GM19043 (cell line): ENCODE measurements at regions not wholly inside any gene's neighbourhood (a gene's known extent, or its start where the extent isn't known, plus 50 kb on each side); places are given as distances from the start of the nearest gene placed in this dataset.

Experiments
- ATAC-seq: cut with Tn5 transposase; IDR thresholded peaks from one replicate; pipeline ENCODE4 v1.9.1; 2021; ENCODE audit warnings: low read depth; ENCODE audit not compliant: unreplicated experiment

DNA sequence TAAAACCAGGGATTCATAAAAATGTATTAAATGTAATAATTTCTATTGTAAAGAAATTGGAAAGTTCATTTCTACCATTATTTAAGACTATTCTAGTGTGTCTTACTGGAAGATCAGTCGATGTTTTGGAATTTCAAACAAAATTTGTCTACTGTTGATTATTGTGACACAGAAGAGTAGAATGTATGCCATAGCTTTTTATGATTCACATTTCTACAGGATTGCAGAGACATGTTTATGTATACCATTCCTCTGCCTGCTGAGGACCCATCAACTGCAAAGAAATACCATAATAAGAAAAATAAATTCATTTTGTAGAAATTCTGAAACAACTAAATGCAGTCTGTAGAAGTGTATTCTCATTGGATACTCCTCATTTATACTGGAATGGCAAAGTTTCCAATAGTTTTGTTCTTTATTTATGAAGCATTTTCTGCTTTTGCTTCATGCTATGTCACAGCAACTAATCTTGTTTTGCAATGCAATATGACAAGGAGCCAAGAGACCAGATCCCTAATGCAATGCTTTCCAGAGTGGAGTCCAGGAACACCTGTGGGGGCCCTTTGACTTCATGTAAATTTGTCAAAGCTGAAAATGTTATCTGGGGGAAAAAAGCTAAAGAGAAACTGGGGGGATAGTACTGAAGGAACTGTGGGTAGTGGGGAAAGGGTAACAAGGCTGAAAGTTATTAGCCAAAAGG lies 172.9 kb upstream of the LRIG3 start:
- ATAC-seq = no peak

DNA sequence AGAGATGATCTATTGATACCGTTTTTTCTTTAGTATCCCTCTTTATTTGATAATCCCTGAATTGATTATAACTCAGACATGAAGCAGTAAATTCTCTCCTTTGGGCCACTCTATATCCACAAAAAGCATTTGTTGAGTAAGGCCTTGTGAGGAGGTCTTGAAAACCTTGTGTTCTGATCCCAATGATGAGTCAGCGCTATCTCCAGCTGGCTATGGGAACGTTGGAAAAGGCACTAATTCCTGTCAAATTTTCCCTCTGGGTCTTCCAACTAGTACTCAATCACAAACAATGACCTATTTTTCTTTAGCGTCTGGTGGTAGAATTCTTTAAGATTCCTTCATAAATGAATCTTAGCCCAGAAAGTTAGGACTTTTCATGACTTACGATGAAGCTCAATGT lies 168.4 kb upstream of the LRIG3 start:
- ATAC-seq = no peak

DNA sequence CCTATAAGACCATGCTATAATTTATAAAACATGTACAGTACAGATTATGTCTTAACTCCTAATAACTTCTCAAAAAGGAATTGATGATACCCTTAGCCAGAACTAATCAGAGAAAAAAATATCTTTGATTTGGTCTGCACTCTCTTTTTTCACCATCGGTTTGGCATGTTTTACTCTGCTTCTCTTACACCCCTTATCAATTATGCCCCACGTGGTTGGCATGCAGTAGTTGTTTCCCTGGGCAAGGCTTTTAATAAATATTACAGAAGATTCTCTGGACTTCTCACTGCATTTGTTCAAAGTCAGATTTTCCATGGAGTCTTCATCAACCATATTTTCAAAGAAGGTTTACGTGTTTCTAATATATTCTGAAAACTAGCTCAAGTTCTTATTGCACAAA lies 167.4 kb upstream of the LRIG3 start:
- ATAC-seq = no peak

DNA sequence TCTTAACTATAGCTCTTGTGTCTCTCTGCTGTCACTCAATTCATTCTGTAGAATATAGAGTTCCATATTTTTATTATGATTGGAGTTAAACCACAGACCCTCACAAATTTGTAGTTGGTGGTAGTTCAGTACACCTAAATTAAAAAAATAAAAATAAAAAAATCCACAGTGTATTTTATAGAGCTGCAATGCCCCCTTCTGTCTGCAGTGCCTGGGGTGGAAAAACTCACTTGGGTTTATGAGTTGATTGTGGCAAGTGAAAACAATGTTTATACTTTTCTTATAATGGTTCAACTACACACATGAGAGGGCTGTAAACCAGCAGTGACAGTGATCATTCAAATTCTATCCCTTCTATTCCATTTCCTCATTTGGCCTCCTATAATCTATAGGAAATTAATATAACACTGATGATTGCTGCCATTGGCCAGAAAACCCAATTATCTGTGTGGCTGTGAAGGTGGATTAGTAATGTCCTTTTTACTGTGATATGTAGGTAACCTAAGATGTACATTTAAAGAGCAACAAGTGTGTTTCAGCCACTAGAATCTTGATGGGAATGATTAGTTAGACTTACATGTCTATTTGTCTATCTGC lies 166.9 kb upstream of the LRIG3 start:
- no peak for ATAC-seq

DNA sequence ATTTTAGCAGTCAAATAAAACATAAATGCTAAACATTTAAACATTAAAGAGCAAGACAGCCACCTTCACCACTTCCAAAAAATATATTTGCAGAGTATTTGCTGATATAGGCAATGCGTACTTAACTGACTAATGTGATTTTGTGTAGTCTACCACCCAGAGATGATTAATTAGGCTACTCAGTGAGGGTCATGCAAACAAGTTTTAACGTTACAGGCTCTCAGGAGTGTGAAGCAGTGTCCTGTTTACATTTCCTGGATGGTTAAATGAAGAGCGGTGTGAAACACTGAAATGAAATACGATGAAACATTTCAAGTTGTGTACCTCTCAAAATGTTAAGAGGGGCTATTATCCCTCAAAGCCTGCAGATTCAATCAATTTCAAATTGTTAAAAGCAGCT lies 165.8 kb upstream of the LRIG3 start:
- ATAC-seq = no peak

DNA sequence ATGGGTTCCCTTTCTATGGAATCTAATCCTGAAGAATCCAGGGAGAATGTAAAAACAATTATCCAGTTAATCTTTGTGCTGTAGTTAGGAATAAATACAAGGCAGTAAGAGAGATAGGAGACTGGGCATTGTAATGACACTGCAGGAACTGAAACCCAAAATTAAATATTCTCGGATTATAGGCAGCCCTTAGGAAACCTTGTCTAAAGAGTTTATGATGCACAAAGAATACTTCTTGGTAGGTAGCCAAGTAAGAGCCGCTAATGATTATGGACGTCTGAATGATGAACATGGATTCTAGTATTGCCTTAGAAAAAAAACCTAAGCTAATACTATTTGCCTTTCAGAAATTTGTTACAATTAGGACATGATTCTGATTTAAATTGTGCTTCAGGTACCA lies 165.4 kb upstream of the LRIG3 start:
- no peak for ATAC-seq

DNA sequence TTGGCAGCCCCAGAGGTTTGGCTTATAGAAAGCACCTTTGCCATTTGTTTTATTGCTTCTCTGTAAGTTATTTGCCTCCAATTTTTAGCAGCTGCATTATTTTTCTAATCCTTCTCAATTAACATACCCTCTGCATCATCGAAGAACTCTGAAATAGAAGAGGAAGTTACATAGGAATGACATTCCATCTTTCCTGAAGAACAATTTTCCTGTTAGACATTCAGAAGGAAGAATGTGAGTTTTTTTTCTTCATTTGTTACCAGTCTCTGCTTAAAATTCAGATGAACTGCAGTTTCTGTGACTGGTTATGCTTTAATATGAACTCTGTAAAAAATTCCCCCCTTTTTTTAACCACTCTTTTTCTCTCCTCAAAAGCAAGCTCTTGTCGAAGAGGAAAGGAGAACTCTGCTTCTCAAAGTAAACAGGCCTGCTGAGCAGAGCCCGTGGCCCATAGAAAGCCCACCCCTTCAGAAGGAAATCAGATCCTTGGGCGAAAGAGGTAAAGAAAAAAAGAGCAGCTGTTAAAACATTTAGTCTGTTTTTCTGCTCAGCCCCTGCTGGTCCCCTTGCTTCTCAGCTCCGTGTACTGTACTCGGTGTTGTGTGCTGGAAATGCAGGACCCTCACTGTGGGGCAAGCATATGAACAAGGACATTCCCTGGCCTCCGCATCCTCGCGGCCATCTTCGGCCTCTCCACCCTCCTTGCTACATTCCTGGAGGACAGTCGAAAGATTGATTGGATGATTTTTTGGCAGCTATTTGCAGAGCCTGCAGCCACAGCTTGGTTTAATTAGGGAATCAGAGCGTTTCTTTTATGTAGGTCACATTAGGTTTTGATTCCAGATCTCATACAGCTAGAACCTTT lies 164.4 kb upstream of the LRIG3 start:
- ATAC-seq = no peak

DNA sequence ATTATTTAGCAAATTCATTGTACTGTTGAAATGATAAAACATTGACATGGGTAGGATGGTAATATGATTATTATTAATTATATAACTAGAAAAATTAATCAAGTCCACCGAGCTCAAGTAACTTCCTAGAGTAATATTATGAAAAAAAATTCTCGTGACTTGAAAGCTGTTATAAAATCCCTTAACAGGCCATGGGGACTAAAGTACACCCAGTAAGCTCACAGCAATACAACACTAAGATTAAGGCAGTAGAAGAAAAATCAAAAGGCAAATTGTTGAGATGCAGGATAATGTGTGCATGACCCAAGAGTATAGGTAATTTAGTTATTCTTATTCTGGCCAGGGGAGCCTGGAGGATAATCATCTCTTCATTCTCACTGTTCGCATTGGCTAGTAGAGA lies 162.6 kb upstream of the LRIG3 start:
- no peak for ATAC-seq

DNA sequence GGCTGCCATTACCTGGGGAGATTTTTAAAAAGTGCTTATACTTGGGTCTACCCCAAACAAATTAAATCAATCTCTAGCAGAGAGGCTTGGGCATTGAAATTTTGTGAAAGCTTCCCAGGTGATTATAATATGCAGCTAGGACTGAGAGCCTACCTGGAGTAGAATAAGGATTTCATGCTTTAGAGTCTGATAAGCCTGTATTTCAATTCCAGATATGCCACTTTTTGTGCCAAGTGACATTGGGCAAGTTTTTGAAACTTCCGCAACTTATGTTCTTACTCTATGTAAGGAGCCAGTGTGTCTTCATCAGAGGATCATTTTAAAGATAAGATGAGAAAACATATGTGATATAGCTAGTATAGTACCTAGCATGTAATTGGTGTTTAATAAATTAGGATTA lies 159.8 kb upstream of the LRIG3 start:
- no peak for ATAC-seq

DNA sequence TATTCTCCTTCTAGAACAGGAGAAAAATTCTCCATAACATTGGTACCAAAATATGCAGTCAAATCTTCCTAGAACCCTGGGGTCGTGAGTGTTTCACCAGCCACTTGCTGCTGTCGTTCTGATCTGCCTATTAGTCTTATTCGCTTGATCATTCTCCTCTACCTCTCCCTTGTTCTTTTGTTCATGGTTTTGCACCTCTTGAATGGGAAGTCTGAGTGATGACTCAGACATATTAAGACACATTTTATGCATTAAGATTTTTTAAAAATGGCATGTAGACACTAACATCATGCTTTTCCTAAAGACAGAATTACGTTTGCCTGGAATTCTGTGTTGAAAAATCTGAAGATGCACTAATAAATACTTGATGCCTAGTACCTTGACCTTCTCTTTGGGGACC lies 159.2 kb upstream of the LRIG3 start:
- ATAC-seq = no peak

DNA sequence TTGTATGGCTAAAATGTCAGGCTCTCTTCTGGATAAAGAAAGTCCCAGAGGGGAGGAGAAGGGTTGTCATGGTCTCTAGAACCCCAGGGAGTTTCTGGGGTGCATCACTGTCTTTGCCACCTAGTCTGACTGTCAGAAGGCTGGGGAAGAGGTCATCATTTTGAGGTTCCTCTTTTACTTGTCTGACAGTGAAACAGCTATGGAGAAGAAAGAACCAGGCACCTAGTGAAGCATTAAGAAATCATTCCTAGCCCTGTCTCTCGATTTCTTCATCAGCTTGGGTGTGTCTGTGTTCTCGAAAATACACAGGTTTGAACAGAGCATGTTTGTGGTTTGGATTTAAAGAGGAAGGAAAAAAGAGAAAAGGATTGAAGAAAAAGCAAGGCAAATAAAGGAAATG lies 158.7 kb upstream of the LRIG3 start:
- no peak for ATAC-seq

DNA sequence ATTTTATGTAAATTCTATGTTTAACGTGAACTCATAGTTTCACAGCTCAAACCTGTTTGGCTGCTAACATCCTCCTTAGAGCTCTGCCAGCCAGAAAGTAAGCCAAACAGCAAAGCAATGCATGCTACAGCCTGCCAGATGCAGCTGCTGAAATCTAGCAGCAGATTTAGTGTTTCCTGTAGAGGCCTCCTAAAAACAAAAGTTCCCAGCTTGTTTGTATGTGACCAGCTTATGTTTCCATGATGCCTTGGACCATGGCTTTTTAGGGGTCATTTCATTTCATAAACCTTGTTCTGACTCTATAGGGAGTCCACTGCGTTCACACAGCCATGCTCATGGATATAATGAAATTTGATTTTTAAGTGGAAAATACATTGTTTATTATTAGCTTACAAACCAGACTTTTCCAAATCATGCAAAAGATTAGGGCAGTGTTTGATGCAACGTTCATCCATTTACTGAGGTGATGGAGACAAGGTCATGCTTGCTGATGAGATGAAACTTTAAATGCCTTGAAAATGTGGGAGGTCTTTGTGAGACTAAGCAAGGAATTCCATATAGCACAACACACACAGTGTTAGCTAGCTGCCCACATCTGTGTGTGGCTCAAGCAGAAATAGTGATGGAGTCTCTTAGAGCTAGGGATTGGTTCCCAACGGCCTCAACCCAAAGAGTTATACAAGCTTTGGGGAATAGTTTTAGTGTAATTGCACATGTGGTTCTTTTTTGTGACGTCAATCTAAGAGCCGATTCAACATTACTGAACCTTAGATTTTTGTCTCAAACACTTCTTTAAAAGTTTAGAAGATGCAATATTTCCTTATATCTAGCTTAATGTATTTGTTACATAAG lies 157.5 kb upstream of the LRIG3 start:
- no peak for ATAC-seq

DNA sequence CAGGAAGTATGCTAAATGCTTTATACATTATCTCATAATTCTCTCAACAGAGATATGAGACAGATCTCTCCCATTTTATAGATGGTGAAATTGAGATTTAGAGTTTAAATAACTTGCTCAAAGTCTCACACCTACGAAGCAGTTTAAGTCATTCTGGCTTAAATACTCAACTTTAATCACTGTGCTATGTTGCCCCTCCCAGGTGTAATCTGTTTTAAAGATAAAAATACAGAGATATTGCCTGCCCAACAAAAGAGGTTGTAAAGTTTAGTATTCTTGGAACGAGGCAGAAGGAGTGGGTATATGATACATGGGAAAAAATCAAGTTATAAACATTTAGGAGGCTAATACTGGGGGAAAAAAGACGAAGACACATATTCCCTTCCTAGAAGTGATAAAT lies 156.8 kb upstream of the LRIG3 start:
- no peak for ATAC-seq

DNA sequence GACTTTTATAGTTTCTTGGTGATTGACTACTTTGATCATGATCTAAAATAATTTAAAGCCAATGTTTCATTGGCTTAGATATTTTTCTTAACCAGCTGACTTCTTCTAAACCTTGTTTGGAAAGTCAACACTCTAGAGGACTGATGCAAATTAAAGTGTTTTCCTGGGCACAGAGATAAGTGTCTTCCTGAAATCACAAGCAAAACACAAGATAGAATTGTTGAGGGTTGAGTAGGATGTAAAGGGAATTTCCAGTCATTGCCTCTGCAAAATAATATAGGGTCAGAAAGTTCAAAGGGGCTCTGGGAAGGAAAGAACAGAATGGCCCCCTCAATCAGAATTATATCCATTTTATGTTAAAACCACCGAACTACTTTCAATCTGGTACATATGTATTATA lies 156.3 kb upstream of the LRIG3 start:
- no peak for ATAC-seq

DNA sequence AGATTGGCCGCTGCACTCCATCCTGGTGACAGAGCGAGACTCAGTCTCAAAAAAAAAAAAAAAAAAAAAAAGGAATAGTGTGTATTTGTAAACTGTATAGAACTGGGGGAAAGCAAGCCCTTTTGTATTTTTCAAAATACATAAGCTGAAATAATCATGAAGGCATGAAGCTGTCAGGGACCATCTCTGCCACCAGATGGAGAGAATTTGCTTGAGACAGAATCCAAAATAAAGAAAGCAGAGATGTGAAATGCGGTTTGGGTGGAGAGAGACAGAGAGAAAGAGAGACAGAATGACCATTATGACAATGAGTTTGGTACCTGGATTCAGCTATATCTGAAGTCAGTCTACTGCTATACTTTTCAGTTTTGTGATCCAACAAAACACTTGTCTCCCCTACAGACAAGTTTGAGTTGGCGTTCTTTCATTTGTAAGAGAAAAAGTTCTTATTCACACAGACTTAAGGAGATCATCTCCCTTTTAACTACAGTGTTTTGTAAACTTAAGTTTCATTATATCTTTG lies 155.7 kb upstream of the LRIG3 start:
- ATAC-seq = no peak

DNA sequence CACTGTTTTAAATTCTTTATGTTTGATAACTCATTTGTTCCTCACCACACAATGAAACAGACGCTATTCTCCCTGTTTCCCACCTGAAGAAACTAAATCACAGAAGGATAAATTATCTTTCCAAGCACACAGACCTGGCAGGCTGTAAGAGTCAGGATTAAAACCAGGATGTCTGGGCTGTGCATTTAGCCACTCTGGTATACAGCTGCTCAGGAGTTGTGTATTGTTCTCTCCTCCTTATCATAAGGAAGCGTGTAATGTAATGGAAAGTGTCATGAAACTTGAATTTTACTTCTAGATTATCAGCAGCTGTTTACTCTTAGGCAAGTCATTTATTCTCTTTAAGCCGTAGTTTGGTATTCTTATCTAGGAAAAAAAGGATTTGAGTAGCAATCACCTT lies 154.8 kb upstream of the LRIG3 start:
- no peak for ATAC-seq

DNA sequence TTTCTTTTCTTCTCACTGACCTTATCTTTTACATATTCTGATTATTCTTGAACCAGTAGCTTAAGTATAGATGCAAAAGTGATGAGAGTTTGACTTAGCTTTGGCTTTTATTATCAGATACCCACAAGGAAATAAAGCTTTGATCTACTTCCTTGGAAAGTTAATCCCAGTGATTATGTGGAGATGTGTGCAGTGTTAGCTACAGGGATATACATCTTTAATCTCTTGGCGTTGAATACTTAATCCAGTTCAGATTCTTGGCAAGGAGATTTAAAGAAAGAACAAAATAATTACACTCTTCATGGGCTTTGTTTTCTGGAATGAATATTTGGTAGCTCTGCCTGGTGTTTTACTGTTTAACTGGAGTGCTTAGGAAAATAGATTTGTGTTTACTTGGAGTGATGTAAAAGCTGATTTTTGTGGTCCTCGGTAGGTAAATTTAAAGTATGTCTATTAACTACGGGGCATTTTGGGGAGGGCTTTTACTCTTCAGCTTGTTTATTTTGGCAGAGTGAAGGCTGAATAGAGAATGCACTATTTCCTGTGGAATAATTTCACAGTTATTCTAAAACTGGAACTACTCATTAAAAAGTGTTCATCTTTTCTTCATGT lies 150.1 kb upstream of the LRIG3 start:
- no peak for ATAC-seq

DNA sequence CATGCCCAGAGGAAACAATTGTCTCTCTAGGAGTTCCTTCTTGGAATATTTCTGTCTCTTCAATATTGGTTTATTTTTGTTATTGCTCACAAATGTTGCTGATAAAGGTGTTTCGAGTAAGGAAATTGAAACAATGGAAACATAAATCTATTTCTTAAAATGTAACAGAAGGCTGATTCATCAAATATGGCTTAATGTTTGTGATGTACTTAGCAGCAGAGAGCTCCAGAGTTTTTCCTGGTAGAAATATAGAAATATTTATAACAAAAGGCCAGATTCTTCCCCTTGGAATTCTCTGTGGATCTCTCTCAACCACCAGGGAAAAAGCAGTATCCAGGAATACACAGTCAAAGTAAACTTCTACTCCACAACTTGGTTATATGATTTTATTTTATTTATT lies 149.2 kb upstream of the LRIG3 start:
- no peak for ATAC-seq

DNA sequence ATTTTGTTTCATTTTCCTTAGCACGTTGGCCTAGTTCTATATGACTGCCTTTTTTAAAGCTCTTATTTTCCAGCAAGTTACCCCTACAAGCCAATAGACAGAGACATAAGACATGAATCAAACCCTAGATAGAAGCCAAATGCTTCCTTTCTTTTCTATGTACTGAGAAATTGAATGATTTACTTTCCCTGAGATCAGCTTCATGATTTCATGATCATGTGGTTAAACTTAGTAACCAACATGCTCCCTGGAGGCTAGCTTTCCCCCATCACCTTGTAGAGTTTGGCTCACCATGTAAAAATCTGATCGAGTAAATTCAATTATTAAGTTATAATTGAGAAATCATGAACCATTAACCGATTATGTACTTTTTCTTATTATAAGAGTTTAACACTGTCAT lies 148.1 kb upstream of the LRIG3 start:
- ATAC-seq = no peak

DNA sequence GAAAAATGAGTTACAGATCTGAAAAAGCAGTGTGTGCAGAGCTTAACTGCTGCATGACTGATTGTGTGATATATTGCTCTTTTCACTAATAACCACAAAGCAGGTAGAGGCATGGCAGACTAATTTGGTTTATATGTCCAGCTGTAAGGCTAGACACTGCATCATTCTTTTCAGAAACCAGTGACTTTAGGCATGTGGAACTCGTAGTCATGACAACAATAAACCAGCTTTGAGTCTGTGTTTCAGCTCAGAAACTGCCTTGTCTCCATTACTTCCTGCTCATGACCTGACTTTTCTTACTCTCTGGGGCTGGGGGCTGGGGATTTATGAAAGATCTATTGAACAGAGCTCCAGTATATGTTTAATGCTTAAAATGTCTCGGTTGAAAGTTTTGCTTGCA lies 146.8 kb upstream of the LRIG3 start:
- no peak for ATAC-seq
